Vagina (tissue), 2 donors: ENCODE measurements at regions not wholly inside any gene's neighbourhood (a gene's known extent, or its start where the extent isn't known, plus 50 kb on each side); places are given as distances from the start of the nearest gene placed in this dataset.

ENCODE experiments used
- POLR2A ChIP-seq, 2 donors: fragments of 450-650 bp; IDR thresholded peaks; one replicate each; pipeline ENCODE4 v1.6.1; 2017; ENCODE audit warnings: antibody characterized with exemption in 2 of 2, mild to moderate bottlenecking in 2 of 2, moderate library complexity in 2 of 2
- TF ChIP-seq, protein P1 (sequence below), 3 experiments: fragments of 450-650 bp in 2 of 3; fragments of 200-600 bp in 1 of 3; sonication (generic) in 1 of 3; IDR thresholded peaks; one replicate each; pipeline ENCODE4 v1.5.1; 2017 to 2019; ENCODE audit warnings: antibody characterized with exemption in 3 of 3, mild to moderate bottlenecking in 2 of 3, moderate library complexity in 2 of 3

DNA sequence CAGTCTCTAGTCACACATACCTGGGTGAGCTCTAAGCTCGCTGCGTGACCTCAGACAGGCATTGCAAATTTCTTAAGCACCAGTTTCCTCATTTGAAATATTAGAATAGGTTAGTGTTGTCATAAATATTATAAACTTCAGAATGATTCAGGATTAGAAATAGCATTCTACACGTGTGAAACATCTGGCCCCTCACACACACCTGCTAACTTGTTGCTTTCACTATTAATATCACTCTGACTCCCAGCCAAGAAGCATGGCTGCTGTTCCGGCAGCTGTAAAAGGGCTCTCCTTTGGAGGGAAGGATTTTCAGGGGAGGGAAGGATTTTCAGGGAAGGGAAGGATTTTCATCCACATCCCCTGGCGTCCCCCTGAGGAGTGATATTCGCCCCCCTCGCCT lies 161.3 kb upstream of the GPR12 start:
- TF ChIP-seq, protein P1, sequence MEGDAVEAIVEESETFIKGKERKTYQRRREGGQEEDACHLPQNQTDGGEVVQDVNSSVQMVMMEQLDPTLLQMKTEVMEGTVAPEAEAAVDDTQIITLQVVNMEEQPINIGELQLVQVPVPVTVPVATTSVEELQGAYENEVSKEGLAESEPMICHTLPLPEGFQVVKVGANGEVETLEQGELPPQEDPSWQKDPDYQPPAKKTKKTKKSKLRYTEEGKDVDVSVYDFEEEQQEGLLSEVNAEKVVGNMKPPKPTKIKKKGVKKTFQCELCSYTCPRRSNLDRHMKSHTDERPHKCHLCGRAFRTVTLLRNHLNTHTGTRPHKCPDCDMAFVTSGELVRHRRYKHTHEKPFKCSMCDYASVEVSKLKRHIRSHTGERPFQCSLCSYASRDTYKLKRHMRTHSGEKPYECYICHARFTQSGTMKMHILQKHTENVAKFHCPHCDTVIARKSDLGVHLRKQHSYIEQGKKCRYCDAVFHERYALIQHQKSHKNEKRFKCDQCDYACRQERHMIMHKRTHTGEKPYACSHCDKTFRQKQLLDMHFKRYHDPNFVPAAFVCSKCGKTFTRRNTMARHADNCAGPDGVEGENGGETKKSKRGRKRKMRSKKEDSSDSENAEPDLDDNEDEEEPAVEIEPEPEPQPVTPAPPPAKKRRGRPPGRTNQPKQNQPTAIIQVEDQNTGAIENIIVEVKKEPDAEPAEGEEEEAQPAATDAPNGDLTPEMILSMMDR (IDR thresholded peaks at IDR 0.05): no peak
- no peak for TF ChIP-seq POLR2A (IDR thresholded peaks at IDR 0.05)
